H1 (cell line): ENCODE measurements at regions not wholly inside any gene's neighbourhood (a gene's known extent, or its start where the extent isn't known, plus 50 kb on each side); places are given as distances from the start of the nearest gene placed in this dataset.

Source experiments
- CTCF ChIA-PET: fragments of 300-600 bp; sonication (Branson Sonifier 250); formaldehyde crosslinking; loops from one replicate; lab custom pipeline; 2021; ENCODE audit not compliant: partially characterized antibody; lab: Charles Lee
- POLR2A ChIA-PET: fragments of 300-600 bp; sonication (Branson Sonifier 250); formaldehyde crosslinking; loops from one replicate; lab custom pipeline; 2021; ENCODE audit warnings: inconsistent platforms; ENCODE audit not compliant: partially characterized antibody; lab: Charles Lee
- DNase-seq, 2 experiments: peaks; one replicate each; pipeline versions ENCODE4 v3.0.0 to v3.0.0-alpha.2; 2010 to 2022; ENCODE audit warnings: low spot score in 2 of 2, low read depth in 1 of 2, mixed read lengths in 1 of 2
- FAIRE-seq: peaks from 2 replicates; lab custom pipeline; 2011; peaks lifted over from hg19 to GRCh38; lab: Jason Lieb, UNC
- H2AFZ ChIP-seq: 2 replicates; pipeline ENCODE4 v1.8.1; 2012; ENCODE audit warnings: low read length, inconsistent platforms
- H2AK5ac ChIP-seq: 2 replicates; pipeline ENCODE4 v1.6.1; 2013; ENCODE audit warnings: low read depth, low read length
- H2BK120ac ChIP-seq: replicated peaks from 2 replicates; pipeline ENCODE3; 2013; ENCODE audit warnings: low read depth, low read length, inconsistent platforms
- H2BK12ac ChIP-seq: 2 replicates; pipeline ENCODE4 v1.6.1; 2013; ENCODE audit warnings: low read depth, low read length
- H2BK15ac ChIP-seq: 2 replicates; pipeline ENCODE4 v1.6.1; 2013; ENCODE audit warnings: low read length
- H2BK20ac ChIP-seq: 2 replicates; pipeline ENCODE4 v1.6.1; 2013; ENCODE audit warnings: low read length
- H2BK5ac ChIP-seq: 2 replicates; pipeline ENCODE4 v1.6.1; 2013; ENCODE audit warnings: low read depth, low read length
- H3K14ac ChIP-seq: 2 replicates; pipeline ENCODE4 v1.6.1; 2013; ENCODE audit warnings: inconsistent platforms; ENCODE audit not compliant: insufficient read length
- H3K18ac ChIP-seq: 2 replicates; pipeline ENCODE4 v1.6.1; 2013; ENCODE audit warnings: low read length; ENCODE audit errors: extremely low read depth
- H3K23ac ChIP-seq: 2 replicates; pipeline ENCODE4 v1.6.1; 2013; ENCODE audit warnings: inconsistent platforms; ENCODE audit not compliant: insufficient read length
- H3K23me2 ChIP-seq: 2 replicates; pipeline ENCODE4 v1.6.1; 2013; ENCODE audit warnings: low read depth, low read length
- H3K27ac ChIP-seq: 2 replicates; pipeline ENCODE4 v1.6.1; 2011; ENCODE audit warnings: low read depth, low read length, inconsistent platforms
- H3K27me3 ChIP-seq, 4 experiments: replicated peaks in 1 of 4; 1 replicate in 1 of 4; 2 replicates in 3 of 4; pipeline versions ENCODE4 v1.6.1 to v1.8.1; 2011 to 2013; ENCODE audit warnings: low read length in 3 of 4, mild to moderate bottlenecking in 3 of 4, inconsistent platforms in 2 of 4, mixed read lengths in 2 of 4, moderate library complexity in 1 of 4; ENCODE audit not compliant: control insufficient read depth in 3 of 4, insufficient read depth in 3 of 4; ENCODE audit errors: extremely low read depth in 1 of 4
- H3K36me3 ChIP-seq, 4 experiments: 2 replicates each; pipeline versions ENCODE4 v1.6.1 to v1.8.1; 2011 to 2013; ENCODE audit warnings: mild to moderate bottlenecking in 4 of 4, low read length in 3 of 4, moderate library complexity in 2 of 4, control low read depth in 1 of 4, inconsistent platforms in 1 of 4; ENCODE audit not compliant: insufficient read depth in 4 of 4, control insufficient read depth in 2 of 4
- H3K4ac ChIP-seq: replicated peaks from 2 replicates; pipeline ENCODE3; 2013; ENCODE audit warnings: low read length, low read depth, mixed read lengths, inconsistent platforms; ENCODE audit not compliant: insufficient read length
- H3K4me1 ChIP-seq, 4 experiments: replicated peaks in 1 of 4; 1 replicate in 1 of 4; 2 replicates in 3 of 4; pipeline versions ENCODE4 v1.6.1 to v1.8.1; 2011 to 2013; ENCODE audit warnings: low read length in 3 of 4, inconsistent platforms in 2 of 4, mixed read lengths in 1 of 4; ENCODE audit not compliant: insufficient read depth in 4 of 4, control insufficient read depth in 3 of 4
- H3K4me2 ChIP-seq, 2 experiments: 2 replicates each; pipeline versions ENCODE4 v1.6.1 to v1.8.1; 2011 to 2013; ENCODE audit warnings: low read depth in 2 of 2, low read length in 2 of 2, control low read depth in 1 of 2, inconsistent platforms in 1 of 2, mild to moderate bottlenecking in 1 of 2; ENCODE audit not compliant: insufficient read depth in 1 of 2
- H3K4me3 ChIP-seq, 4 experiments: fragments of 200-600, 300-600 bp in 1 of 4; sonication (generic), shearing (Covaris generic), sonication (Bioruptor Twin) in 1 of 4; 2 replicates each; pipeline versions ENCODE4 v1.5.1 to v1.8.1; 2011 to 2016; ENCODE audit warnings: low read length in 4 of 4, low read depth in 3 of 4, control low read depth in 2 of 4, inconsistent platforms in 2 of 4, mild to moderate bottlenecking in 2 of 4, mixed read lengths in 1 of 4, moderate library complexity in 1 of 4; ENCODE audit not compliant: insufficient read depth in 2 of 4; ENCODE audit errors: extremely low read depth in 1 of 4
- H3K56ac ChIP-seq: replicated peaks from 2 replicates; pipeline ENCODE3; 2013; ENCODE audit warnings: low read depth, mild to moderate bottlenecking, mixed read lengths, low read length, inconsistent platforms; ENCODE audit not compliant: insufficient read length
- H3K79me1 ChIP-seq: 2 replicates; pipeline ENCODE4 v1.6.1; 2013; ENCODE audit warnings: low read depth, low read length, control low read depth
- H3K79me2 ChIP-seq, 2 experiments: 2 replicates each; pipeline versions ENCODE4 v1.6.1 to v1.8.1; 2012 to 2013; ENCODE audit warnings: low read length in 2 of 2, mild to moderate bottlenecking in 2 of 2, inconsistent platforms in 1 of 2; ENCODE audit not compliant: insufficient read depth in 2 of 2, control insufficient read depth in 1 of 2
- H3K9ac ChIP-seq, 4 experiments: replicated peaks in 1 of 4; 1 replicate in 1 of 4; 2 replicates in 3 of 4; pipeline versions ENCODE4 v1.6.1 to v1.8.1; 2011 to 2013; ENCODE audit warnings: low read depth in 3 of 4, low read length in 3 of 4, control low read depth in 2 of 4, mild to moderate bottlenecking in 2 of 4, moderate library complexity in 2 of 4, inconsistent platforms in 1 of 4; ENCODE audit errors: extremely low read depth in 1 of 4
- H3K9me3 ChIP-seq, 2 experiments: 2 replicates each; pipeline versions ENCODE4 v1.6.1 to v1.8.1; 2012 to 2013; ENCODE audit warnings: mild to moderate bottlenecking in 2 of 2, moderate library complexity in 2 of 2, control low read depth in 1 of 2, inconsistent platforms in 1 of 2, low read depth in 1 of 2, low read length in 1 of 2, mixed read lengths in 1 of 2; ENCODE audit not compliant: insufficient read depth in 2 of 2
- H4K20me1 ChIP-seq, 2 experiments: replicated peaks in 1 of 2; 2 replicates each; pipeline versions ENCODE3 to v1.8.1; 2011 to 2013; ENCODE audit warnings: inconsistent platforms in 2 of 2, low read length in 2 of 2, mild to moderate bottlenecking in 1 of 2; ENCODE audit not compliant: insufficient read depth in 2 of 2, control insufficient read depth in 1 of 2
- H4K5ac ChIP-seq: 2 replicates; pipeline ENCODE4 v1.6.1; 2013; ENCODE audit warnings: low read length, low read depth, mixed read lengths, inconsistent platforms; ENCODE audit not compliant: insufficient read length
- H4K8ac ChIP-seq: 2 replicates; pipeline ENCODE4 v1.8.0; 2013; ENCODE audit warnings: mild to moderate bottlenecking, moderate library complexity, low read length, inconsistent platforms; ENCODE audit not compliant: insufficient read depth; ENCODE audit errors: extremely low read depth
- H4K91ac ChIP-seq: replicated peaks from 2 replicates; pipeline ENCODE3; 2013; ENCODE audit warnings: low read length, mixed read lengths, inconsistent platforms; ENCODE audit not compliant: insufficient read length
- ATF2 ChIP-seq: IDR thresholded peaks from 2 replicates; pipeline ENCODE4 v1.6.1; 2012; ENCODE audit warnings: low read length, inconsistent platforms
- ATF3 ChIP-seq: IDR thresholded peaks from 2 replicates; pipeline ENCODE4 v1.6.1; 2011; ENCODE audit warnings: low read depth, mild to moderate bottlenecking, low read length; ENCODE audit not compliant: insufficient read depth
- BACH1 ChIP-seq: IDR thresholded peaks from 2 replicates; pipeline ENCODE4 v1.6.1; 2012; ENCODE audit warnings: low read length, improper control_type of control experiment
- CHD1 ChIP-seq: IDR thresholded peaks from 2 replicates; pipeline ENCODE4 v1.6.1; 2012; ENCODE audit warnings: low read depth, low read length, improper control_type of control experiment
- CREB1 ChIP-seq: IDR thresholded peaks from 2 replicates; pipeline ENCODE4 v1.6.1; 2012; ENCODE audit warnings: inconsistent platforms
- GTF2F1 ChIP-seq: IDR thresholded peaks from 2 replicates; pipeline ENCODE4 v1.6.1; 2012; ENCODE audit warnings: low read depth, low read length, improper control_type of control experiment, borderline replicate concordance
- KDM4A ChIP-seq: IDR thresholded peaks from one replicate; pipeline ENCODE4 v1.7.1; 2012; ENCODE audit warnings: low read depth, mild to moderate bottlenecking, moderate library complexity, low read length, inconsistent platforms; ENCODE audit not compliant: severe bottlenecking
- MAFK ChIP-seq: IDR thresholded peaks from 2 replicates; pipeline ENCODE4 v1.6.1; 2012; ENCODE audit warnings: low read depth, mild to moderate bottlenecking, improper control_type of control experiment, low read length
- POLR2A ChIP-seq, 2 experiments: IDR thresholded peaks; 1 replicate in 1 of 2; 2 replicates in 1 of 2; pipeline ENCODE4 v1.6.1; 2011; ENCODE audit warnings: low read depth in 2 of 2, low read length in 2 of 2, mild to moderate bottlenecking in 2 of 2; ENCODE audit errors: control extremely low read depth in 1 of 2
- POLR2AphosphoS5 ChIP-seq: IDR thresholded peaks from 2 replicates; pipeline ENCODE4 v1.6.1; 2011; ENCODE audit warnings: low read depth, low read length
- POU5F1 ChIP-seq: IDR thresholded peaks from 2 replicates; pipeline ENCODE4 v1.6.1; 2011; ENCODE audit warnings: low read depth, mild to moderate bottlenecking, low read length, moderate library complexity
- TAF1 ChIP-seq: IDR thresholded peaks from 2 replicates; pipeline ENCODE4 v1.6.1; 2011; ENCODE audit warnings: mild to moderate bottlenecking, low read depth, low read length
- TAF7 ChIP-seq: optimal IDR thresholded peaks from 2 replicates; pipeline ENCODE3; 2011; ENCODE audit warnings: low read depth, mild to moderate bottlenecking, inconsistent platforms, low read length, moderate library complexity, borderline replicate concordance
- TBP ChIP-seq: IDR thresholded peaks from 2 replicates; pipeline ENCODE4 v1.6.1; 2011; ENCODE audit warnings: low read depth, low read length, improper control_type of control experiment
- TCF12 ChIP-seq: IDR thresholded peaks from 2 replicates; pipeline ENCODE4 v1.6.1; 2011; ENCODE audit warnings: low read depth, mild to moderate bottlenecking, low read length
- WGBS, 2 experiments: shearing (Covaris generic) in 1 of 2; methylation state at CpG; one replicate each; pipeline versions ENCODE4 v1.1.6 to v1.1.7; 2013 to 2015; ENCODE audit warnings: low lambda C conversion rate in 2 of 2, mixed read lengths in 2 of 2, inconsistent platforms in 1 of 2, low coverage in 1 of 2, missing lambda C conversion rate in 1 of 2; ENCODE audit not compliant: insufficient replicate concordance in 2 of 2, insufficient coverage in 1 of 2, insufficient read length in 1 of 2; ENCODE audit errors: extremely low coverage in 1 of 2, missing lambda C conversion rate in 1 of 2; 5-methylcytosine and 5-hydroxymethylcytosine counted together

- ChIA-PET POLR2A (no interaction called here), CTCF (no interaction called here)
- 62% methylated on average over 7 of the region's 7 CpGs; no CpG with 5 or more reads in 1 of the 2 experiments for WGBS, 2 experiments
- Histone ChIP-seq H2AFZ (no peak overlapping the region; the same call in 1 of the 2 replicates), H3K4ac (no peak overlapping the region), H3K4me1 (peaks cover 0 to 5% (median 2%) of the 10 kb centered on the region in 4 experiments; a peak in 3 of 7 replicates), H2BK15ac (no peak overlapping the region), H2BK12ac (no peak overlapping the region), H3K56ac (no peak overlapping the region), H3K23me2 (no peaks in the 10 kb centered on the region), H3K27me3 (no peaks in the 10 kb centered on the region), H3K9ac (no peak overlapping the region), H2BK20ac (no peak overlapping the region), H3K14ac (no peak overlapping the region), H2BK120ac (no peak overlapping the region), H3K79me1 (no peaks in the 10 kb centered on the region), H2AK5ac (no peak overlapping the region), H3K23ac (no peak overlapping the region), H3K79me2 (no peaks in the 10 kb centered on the region), H3K9me3 (no peaks in the 10 kb centered on the region), H4K5ac (no peak overlapping the region), H4K91ac (no peak overlapping the region), H3K18ac (no peak overlapping the region), H4K20me1 (no peaks in the 10 kb centered on the region), H3K27ac (no peak overlapping the region), H4K8ac (no peak overlapping the region), H3K36me3 (no peaks in the 10 kb centered on the region), H3K4me2 (no peak overlapping the region), H2BK5ac (no peak overlapping the region), H3K4me3 (no peak overlapping the region)
- FAIRE-seq, result no peak
- DNase-seq, result no peak
- TF ChIP-seq CHD1 (no peak), ATF2 (no peak), BACH1 (no peak), TBP (no peak), KDM4A (no peak), CREB1 (no peak), ATF3 (no peak), TCF12 (no peak), TAF7 (no peak), GTF2F1 (no peak), POLR2A (IDR thresholded peaks at IDR 0.05; ENCODE audit: control extremely low read depth in 1 of 2, low read depth in 2 of 2, low read length in 2 of 2) (no peak), MAFK (no peak), POLR2AphosphoS5 (no peak), POU5F1 (no peak), TAF1 (no peak)
Measured at GRCh38 chr18:55012008-55012407, 52.7 kb upstream of the CCDC68 start.
